ENCODE measurements at regions not wholly inside any gene's neighbourhood (a gene's known extent, or its start where the extent isn't known, plus 50 kb on each side); places are given as distances from the start of the nearest gene placed in this dataset.

GRCh38 chr6:137652961-137653705, 158.9 kb upstream of the OLIG3 start:
- Mint-ChIP-seq H3K36me3 (no peaks in the 10 kb centered on the region), H3K4me3 (no peak overlapping the region), H3K27ac (no peak overlapping the region), H3K27me3 (no peaks in the 10 kb centered on the region), H3K9me3 (no peaks in the 10 kb centered on the region), H3K4me1 (ENCODE audit: unreplicated experiment) (peaks cover 15% of the 10 kb centered on the region)
- no peak for DNase-seq (ENCODE audit: extremely low spot score, unreplicated experiment)
- TF ChIP-seq, protein P1, sequence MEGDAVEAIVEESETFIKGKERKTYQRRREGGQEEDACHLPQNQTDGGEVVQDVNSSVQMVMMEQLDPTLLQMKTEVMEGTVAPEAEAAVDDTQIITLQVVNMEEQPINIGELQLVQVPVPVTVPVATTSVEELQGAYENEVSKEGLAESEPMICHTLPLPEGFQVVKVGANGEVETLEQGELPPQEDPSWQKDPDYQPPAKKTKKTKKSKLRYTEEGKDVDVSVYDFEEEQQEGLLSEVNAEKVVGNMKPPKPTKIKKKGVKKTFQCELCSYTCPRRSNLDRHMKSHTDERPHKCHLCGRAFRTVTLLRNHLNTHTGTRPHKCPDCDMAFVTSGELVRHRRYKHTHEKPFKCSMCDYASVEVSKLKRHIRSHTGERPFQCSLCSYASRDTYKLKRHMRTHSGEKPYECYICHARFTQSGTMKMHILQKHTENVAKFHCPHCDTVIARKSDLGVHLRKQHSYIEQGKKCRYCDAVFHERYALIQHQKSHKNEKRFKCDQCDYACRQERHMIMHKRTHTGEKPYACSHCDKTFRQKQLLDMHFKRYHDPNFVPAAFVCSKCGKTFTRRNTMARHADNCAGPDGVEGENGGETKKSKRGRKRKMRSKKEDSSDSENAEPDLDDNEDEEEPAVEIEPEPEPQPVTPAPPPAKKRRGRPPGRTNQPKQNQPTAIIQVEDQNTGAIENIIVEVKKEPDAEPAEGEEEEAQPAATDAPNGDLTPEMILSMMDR (conservative IDR thresholded peaks at IDR 0.05): no peak

GRCh38 chr6:137653706-137654059, 159.5 kb upstream of the OLIG3 start:
- H3K27ac Mint-ChIP-seq: no peak overlapping the region
- no peaks in the 10 kb centered on the region for H3K27me3 Mint-ChIP-seq
- H3K4me1 Mint-ChIP-seq (ENCODE audit: unreplicated experiment): peaks cover 14% of the 10 kb centered on the region
- no peak for DNase-seq (ENCODE audit: extremely low spot score, unreplicated experiment)
- H3K36me3 Mint-ChIP-seq: no peaks in the 10 kb centered on the region
- no peak overlapping the region for H3K4me3 Mint-ChIP-seq
- TF ChIP-seq, protein P1 (conservative IDR thresholded peaks at IDR 0.05): no peak
- peaks cover 3% of the 10 kb centered on the region for H3K9me3 Mint-ChIP-seq

- DNase-seq (ENCODE audit: extremely low spot score, unreplicated experiment): no peak
- Mint-ChIP-seq H3K27me3 (no peaks in the 10 kb centered on the region), H3K36me3 (no peaks in the 10 kb centered on the region), H3K27ac (no peak overlapping the region), H3K4me3 (no peak overlapping the region), H3K4me1 (ENCODE audit: unreplicated experiment) (peaks cover 14% of the 10 kb centered on the region), H3K9me3 (peaks cover 3% of the 10 kb centered on the region)
- TF ChIP-seq, protein P1 (conservative IDR thresholded peaks at IDR 0.05): no peak
These were observed 160.3 kb upstream of the OLIG3 start for GRCh38 chr6:137654365-137654981.

GRCh38 chr6:137655291-137655690, 161.1 kb upstream of the OLIG3 start:
- Mint-ChIP-seq H3K4me3 (no peak overlapping the region), H3K27ac (no peak overlapping the region), H3K27me3 (no peaks in the 10 kb centered on the region), H3K36me3 (no peaks in the 10 kb centered on the region), H3K4me1 (ENCODE audit: unreplicated experiment) (peaks cover 14% of the 10 kb centered on the region), H3K9me3 (peaks cover 3% of the 10 kb centered on the region)
- TF ChIP-seq, protein P1 (conservative IDR thresholded peaks at IDR 0.05): no peak
- no peak for DNase-seq (ENCODE audit: extremely low spot score, unreplicated experiment)

- no peaks in the 10 kb centered on the region for H3K36me3 Mint-ChIP-seq
- H3K4me3 Mint-ChIP-seq: no peak overlapping the region
- H3K9me3 Mint-ChIP-seq: peaks cover 3% of the 10 kb centered on the region
- no peaks in the 10 kb centered on the region for H3K27me3 Mint-ChIP-seq
- H3K4me1 Mint-ChIP-seq (ENCODE audit: unreplicated experiment): peaks cover 11% of the 10 kb centered on the region
- no peak for DNase-seq (ENCODE audit: extremely low spot score, unreplicated experiment)
- TF ChIP-seq, protein P1 (conservative IDR thresholded peaks at IDR 0.05): no peak
- no peak overlapping the region for H3K27ac Mint-ChIP-seq
These were observed 162.5 kb upstream of the OLIG3 start for GRCh38 chr6:137656735-137657134.

Measured in type B pancreatic cell (in vitro differentiated cells).